Body of pancreas (tissue), 4 donors: ENCODE measurements at regions not wholly inside any gene's neighbourhood (a gene's known extent, or its start where the extent isn't known, plus 50 kb on each side); places are given as distances from the start of the nearest gene placed in this dataset.
A peak's percentile ranks its signal among the peaks of the same experiment; 100 is the strongest.

ENCODE experiments used
- ATAC-seq: fragments of 150-250 bp; one replicate; pipeline ENCODE4 v1.9.1; 2016
- DNase-seq, 4 donors: peaks; one replicate each; pipeline ENCODE4 v3.0.0-alpha.2; 2019
- H3K27ac ChIP-seq, 4 donors: fragments of 200-600 bp; sonication (generic); 1 replicate in 3 of 4; 2 replicates in 1 of 4; pipeline versions ENCODE4 v1.5.1 to v1.6.1; 2016 to 2019; ENCODE audit warnings: mild to moderate bottlenecking in 1 of 4, mixed read lengths in 1 of 4, moderate library complexity in 1 of 4
- H3K27me3 ChIP-seq, 2 donors: fragments of 200-600 bp; sonication (generic); one replicate each; pipeline ENCODE4 v1.6.0; 2016; ENCODE audit warnings: mild to moderate bottlenecking in 1 of 2
- H3K36me3 ChIP-seq, 2 donors: fragments of 200-600 bp; sonication (generic); replicated peaks in 1 of 2; 2 replicates each; pipeline ENCODE4 v1.5.1; 2016; ENCODE audit warnings: low read depth in 2 of 2; ENCODE audit not compliant: insufficient read depth in 1 of 2
- H3K4me1 ChIP-seq: fragments of 200-600 bp; sonication (generic); one replicate; pipeline ENCODE4 v1.6.0; 2016
- H3K4me3 ChIP-seq, 2 donors: fragments of 200-600 bp; sonication (generic); 1 replicate in 1 of 2; 2 replicates in 1 of 2; pipeline ENCODE4 v1.5.1; 2016 to 2019
- H3K9me3 ChIP-seq, 3 donors: fragments of 200-600 bp; sonication (generic); 1 replicate in 2 of 3; 2 replicates in 1 of 3; pipeline ENCODE4 v1.5.1; 2016
- POLR2A ChIP-seq, 3 donors: fragments of 450-650 bp; IDR thresholded peaks; one replicate each; pipeline ENCODE4 v1.6.1; 2016; ENCODE audit warnings: antibody characterized with exemption in 3 of 3, mild to moderate bottlenecking in 2 of 3
- WGBS, 2 donors: methylation state at CpG; one replicate each; pipeline ENCODE4 v1.1.5; 2017; 5-methylcytosine and 5-hydroxymethylcytosine counted together
- intact Hi-C: fragments of 100-400 bp; cut with DNase I; formaldehyde crosslinking; loops from one replicate; pipeline ENCODE4 v1.15.1; 2023
- TF ChIP-seq, protein P1 (sequence below), 7 experiments: fragments of 450-650 bp in 4 of 7; fragments of 200-600 bp in 3 of 7; sonication (generic) in 3 of 7; IDR thresholded peaks; one replicate each; pipeline ENCODE4 v1.5.1; 2016 to 2019; ENCODE audit warnings: antibody characterized with exemption in 7 of 7

DNA sequence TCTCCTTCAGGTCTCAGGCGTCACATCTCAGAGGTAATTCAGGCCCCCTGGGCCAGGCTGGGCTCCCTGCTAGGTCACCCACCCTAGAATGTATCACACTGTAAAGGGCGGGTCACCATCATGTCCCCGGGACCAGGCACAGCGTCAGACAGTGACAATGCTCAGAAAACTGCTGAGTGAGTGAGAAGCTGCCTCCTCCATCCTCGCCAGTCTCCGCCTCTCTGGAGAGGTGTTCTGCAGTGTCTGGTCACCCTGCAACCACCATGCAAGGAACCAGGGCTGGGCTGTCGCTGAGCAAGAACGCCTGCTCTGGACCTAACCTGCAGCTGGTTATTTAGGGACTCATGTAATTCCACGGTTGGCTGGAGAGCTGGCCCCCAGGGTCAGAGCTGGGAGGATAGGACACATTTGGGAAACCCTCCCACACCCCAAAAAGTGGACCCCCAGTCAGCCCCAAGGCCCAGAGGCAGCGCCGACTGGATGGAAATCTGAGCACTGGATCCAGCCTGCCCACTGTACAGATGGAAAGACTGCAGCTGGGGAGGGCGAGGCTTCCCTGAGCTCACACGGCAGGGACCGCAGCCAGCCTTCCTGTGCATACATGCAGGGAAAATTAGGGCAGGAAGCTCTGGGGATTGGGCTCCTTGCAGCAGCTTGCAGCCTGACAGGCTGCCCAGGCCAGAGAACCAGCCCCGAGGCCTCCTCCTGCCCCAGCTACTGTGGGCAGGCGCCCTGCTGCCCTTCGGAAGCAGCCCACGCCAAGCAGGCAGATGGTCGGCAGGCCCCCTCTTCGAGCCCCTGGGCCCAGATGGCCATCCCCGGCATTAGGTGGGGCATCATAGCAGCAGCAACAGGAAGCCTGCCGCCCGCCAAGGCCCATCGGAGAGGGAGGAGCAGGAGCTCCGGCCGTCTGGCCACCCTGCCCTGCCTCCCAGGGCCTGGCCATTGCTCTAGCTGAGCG is 105.4 kb upstream of the ZMIZ1 start:
- ATAC-seq (no peak), DNase-seq (no peak)
- WGBS, 2 donors: 82 to 91% methylated on average over 13 to 24 of the region's 27 CpGs
- no peak for TF ChIP-seq POLR2A (IDR thresholded peaks at IDR 0.05)
- TF ChIP-seq, protein P1, sequence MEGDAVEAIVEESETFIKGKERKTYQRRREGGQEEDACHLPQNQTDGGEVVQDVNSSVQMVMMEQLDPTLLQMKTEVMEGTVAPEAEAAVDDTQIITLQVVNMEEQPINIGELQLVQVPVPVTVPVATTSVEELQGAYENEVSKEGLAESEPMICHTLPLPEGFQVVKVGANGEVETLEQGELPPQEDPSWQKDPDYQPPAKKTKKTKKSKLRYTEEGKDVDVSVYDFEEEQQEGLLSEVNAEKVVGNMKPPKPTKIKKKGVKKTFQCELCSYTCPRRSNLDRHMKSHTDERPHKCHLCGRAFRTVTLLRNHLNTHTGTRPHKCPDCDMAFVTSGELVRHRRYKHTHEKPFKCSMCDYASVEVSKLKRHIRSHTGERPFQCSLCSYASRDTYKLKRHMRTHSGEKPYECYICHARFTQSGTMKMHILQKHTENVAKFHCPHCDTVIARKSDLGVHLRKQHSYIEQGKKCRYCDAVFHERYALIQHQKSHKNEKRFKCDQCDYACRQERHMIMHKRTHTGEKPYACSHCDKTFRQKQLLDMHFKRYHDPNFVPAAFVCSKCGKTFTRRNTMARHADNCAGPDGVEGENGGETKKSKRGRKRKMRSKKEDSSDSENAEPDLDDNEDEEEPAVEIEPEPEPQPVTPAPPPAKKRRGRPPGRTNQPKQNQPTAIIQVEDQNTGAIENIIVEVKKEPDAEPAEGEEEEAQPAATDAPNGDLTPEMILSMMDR (IDR thresholded peaks at IDR 0.05): no peak
- peaks cover 26% of the 10 kb centered on the region for H3K4me1 ChIP-seq
- H3K4me3 ChIP-seq: no peak overlapping the region
- H3K27ac ChIP-seq: peak overlapping the region in 1 of 4 donors; percentile 20
- no peaks in the 10 kb centered on the region for H3K27me3 ChIP-seq
- H3K36me3 ChIP-seq: no peaks in the 10 kb centered on the region
- no peaks in the 10 kb centered on the region for H3K9me3 ChIP-seq
- intact Hi-C loops: no loop called here

DNA sequence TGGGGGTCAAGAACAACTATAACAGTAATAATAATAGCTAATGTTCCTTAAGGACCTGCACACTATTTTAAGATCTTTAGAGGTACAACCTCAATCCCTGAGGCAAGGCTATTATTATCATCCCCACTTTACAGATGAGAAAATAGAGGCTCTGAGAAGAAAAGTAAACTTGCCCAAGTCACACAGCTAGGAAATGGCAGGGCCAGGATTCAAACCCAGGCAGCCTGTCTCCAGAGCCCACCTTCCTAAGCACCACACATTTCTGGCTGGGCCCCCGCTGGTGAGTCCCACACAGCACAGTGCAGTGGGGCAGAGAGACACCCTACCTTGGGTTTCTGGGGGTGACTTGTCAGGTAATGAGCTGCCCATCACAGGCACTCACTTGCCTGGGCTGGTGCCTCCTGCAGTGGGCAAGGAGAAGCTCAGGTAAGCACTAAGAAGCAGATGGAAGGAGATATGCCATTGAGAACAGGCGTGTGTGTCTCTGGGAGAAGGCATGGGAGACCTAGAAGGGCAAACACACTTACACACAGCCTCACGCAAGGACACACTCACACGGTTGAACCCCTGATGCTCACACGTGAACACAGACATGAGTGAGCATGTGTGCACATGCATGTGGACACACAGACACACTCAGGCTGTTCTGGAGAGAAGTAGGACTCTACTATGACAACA is 104.4 kb upstream of the ZMIZ1 start:
- TF ChIP-seq POLR2A (IDR thresholded peaks at IDR 0.05): no peak
- TF ChIP-seq, protein P1 (IDR thresholded peaks at IDR 0.05): no peak
- DNase-seq (no peak), ATAC-seq (peak; percentile 22)
- H3K27me3 ChIP-seq: no peaks in the 10 kb centered on the region
- H3K4me3 ChIP-seq: no peak overlapping the region
- no peaks in the 10 kb centered on the region for H3K9me3 ChIP-seq
- H3K36me3 ChIP-seq: no peaks in the 10 kb centered on the region
- peak overlapping the region; percentile 57 to 82 (median 72) for H3K27ac ChIP-seq
- intact Hi-C loops: no loop called here
- peaks cover 26% of the 10 kb centered on the region for H3K4me1 ChIP-seq
- WGBS, 2 donors: 68 to 73% methylated on average over 5 of the region's 5 CpGs

DNA sequence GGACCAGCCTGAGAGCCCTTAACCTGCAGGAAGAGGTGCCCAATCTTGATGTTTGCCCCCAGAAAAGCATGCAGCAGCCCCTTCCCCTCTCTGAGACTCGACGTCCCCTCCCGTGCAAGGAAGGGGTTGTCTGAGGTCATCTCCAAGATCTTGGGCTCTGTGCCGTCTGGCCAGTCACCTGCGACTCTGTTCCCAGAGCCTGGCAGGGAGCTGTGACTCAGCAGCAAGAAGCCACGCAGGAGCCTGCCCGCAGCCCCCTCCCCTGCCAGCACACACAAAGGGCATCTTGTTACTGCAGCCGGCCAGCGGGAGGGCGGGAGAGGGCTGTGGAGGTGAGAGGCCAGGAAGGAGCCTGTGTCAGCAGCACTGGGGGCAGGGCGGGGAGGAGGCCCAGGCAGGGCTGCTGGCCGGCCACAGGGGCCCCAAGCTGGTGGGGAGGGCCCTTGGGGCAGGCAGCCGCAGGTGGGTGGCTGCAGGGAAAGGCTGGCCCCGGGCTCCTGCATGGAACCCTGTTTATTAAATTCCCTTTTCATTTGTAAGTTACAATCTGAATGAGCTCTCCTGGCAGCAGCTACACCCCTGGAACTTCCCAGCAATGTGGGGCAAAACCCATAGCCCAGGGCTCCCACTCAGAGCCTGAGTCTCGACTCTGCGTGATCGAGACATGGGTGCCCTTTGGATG is 103.7 kb upstream of the ZMIZ1 start:
- peak; percentile 88 for ATAC-seq
- intact Hi-C loops: no loop called here
- peaks cover 26% of the 10 kb centered on the region for H3K4me1 ChIP-seq

DNA sequence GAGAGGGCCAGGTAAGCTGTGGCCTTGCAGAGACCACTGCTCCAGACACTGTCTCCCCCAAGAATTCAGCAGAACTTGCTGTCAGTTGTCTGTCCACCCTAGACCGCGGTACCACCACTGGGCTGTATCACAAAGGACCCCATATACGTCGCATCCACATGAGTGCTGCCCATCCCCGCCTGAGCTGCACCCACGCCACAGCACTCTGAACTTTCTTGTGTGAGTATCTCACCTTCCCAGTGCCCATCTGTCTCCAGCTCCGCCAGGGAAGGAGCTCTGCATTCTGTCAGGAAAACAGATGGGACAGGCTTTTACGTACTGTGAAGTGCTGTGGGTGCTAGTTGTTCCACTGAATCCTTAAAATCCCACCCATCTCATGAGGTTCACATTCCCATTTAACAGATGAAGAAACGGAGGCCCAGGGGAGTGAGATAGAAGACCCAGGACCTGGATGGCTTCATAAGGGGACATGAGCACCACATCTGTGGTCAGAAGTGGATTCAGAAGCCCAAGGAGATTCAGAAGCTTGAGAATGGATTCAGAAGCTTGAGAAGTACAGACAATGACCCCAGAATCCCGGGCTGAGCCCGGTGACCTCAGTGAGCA is 102.5 kb upstream of the ZMIZ1 start:
- Histone ChIP-seq H3K27ac (peak overlapping the region in 2 of 4 donors; percentile 72 to 82), H3K4me3 (no peak overlapping the region), H3K9me3 (no peaks in the 10 kb centered on the region), H3K4me1 (peaks cover 18% of the 10 kb centered on the region), H3K27me3 (no peaks in the 10 kb centered on the region), H3K36me3 (no peaks in the 10 kb centered on the region)
- no peak for DNase-seq
- TF ChIP-seq, protein P1 (IDR thresholded peaks at IDR 0.05): no peak
- no peak for TF ChIP-seq POLR2A (IDR thresholded peaks at IDR 0.05)
- intact Hi-C loops: no loop called here
- 93 to 96% methylated on average over 9 to 11 of the region's 11 CpGs for WGBS, 2 donors
- no peak for ATAC-seq

More for the DNA sequence above, 103.7 kb upstream of the ZMIZ1 start:
- Histone ChIP-seq H3K27me3 (no peaks in the 10 kb centered on the region), H3K9me3 (no peaks in the 10 kb centered on the region), H3K36me3 (no peaks in the 10 kb centered on the region), H3K4me3 (no peak overlapping the region), H3K27ac (peak overlapping the region; percentile 57 to 82 (median 72))
- TF ChIP-seq, protein P1 (IDR thresholded peaks at IDR 0.05): peak in 1 of 7 experiments; percentile 12
- no peak for TF ChIP-seq POLR2A (IDR thresholded peaks at IDR 0.05)
- 24 to 36% methylated on average over 8 to 17 of the region's 17 CpGs for WGBS, 2 donors
- DNase-seq: peak; percentile 76 to 94 (median 86)
